Non-pigmented ciliary epithelial cell (primary cell): ENCODE measurements at regions not wholly inside any gene's neighbourhood (a gene's known extent, or its start where the extent isn't known, plus 50 kb on each side); places are given as distances from the start of the nearest gene placed in this dataset.

Source experiments
- DNase-seq: peaks from one replicate; pipeline ENCODE4 v3.0.0-alpha.2; 2010; ENCODE audit warnings: low read depth

DNA sequence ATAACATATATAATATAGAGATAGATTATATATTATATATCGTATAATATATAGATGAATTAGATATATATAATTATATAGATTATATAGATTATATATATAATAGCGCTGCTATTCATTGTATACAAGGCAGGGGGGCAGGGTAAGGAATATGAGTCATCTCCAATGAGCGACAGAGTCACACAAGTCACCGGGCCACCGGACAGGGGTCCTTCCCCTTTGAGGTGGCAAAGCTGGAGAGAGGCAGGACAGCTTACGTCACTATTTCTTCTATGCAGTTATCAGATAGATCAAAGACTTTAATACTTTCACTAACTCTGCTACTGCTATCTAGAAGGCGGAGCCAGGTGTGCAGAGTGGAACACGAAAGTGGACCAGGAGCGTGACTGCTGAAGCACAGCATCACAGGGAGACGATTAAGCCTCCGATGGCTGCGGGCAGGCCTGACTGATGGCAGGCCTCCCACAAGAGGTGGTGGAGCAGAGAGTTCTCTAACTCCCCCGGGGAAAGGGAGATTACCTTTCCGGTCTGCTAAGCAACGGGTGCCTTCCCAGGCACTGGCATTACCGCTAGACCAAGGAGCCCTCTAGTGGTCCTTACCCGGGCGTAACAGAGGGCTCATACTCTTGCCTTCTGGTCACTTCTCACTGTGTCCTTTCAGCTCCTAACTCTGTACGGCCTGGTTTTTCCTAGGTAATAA lies 2154.7 kb downstream of the MRPL39 start:
- no peak for DNase-seq

DNA sequence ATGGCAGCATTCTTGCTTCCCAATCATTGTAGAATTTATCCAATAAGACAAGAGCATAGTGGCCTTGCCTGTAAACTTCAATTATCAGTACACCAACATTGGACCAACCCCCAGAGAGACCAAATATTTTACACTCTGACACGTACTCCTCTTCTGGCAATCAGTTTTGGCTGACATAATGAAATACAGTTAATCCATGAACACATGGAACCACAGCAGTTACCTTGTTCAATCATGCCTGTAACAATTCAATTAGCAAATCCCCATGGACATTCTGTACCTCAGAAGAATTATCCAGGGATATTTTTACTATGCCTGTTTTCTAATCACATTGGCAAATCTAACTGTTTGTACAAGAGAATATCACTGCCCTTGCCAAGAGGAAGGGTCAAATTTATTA lies 2162.0 kb downstream of the MRPL39 start:
- no peak for DNase-seq

DNA sequence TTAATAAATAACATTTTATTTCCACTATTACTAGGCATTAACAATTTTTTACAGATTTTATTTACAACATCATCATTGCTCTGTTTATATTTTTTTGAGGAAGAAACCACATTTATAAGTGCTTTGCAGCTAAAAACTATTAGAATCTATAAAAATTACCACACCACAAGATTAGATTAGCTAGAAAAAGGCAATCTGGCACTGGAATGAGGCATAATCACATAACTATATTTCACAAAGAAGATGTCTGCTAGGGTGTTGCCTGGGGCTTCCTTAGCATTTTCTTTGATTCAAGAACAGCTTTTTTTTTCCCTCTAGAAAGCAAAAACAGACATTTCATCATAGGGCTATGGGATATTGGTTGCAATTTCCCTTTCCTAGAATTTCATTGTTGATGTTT lies 2169.2 kb downstream of the MRPL39 start:
- DNase-seq = no peak

DNA sequence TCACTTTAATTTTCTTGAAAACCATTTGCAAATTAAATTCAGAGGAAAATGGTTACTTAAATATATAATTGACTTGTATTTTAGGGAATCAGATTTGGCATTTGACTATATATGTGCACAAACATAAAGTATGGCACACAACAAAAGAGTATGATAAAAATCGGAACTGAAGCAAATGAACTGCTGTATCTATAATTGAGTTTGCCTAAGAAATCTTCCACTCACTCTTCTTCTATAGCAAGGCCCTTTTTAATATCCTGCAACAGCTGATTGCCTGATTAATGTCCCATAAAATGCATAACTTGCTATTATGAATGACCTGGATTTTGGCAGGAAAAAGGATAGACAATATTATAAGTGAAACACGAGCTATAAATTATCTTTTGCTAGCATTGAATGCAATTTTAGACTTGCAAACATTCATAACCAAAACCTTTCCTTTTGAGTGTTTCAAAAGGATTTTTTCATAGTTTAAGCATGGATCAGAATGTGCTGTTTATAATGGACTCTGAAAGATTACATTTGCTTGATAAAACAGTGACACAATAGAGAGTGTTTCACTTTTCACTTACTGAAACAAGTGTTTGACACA lies 2204.3 kb downstream of the MRPL39 start:
- DNase-seq = no peak

DNA sequence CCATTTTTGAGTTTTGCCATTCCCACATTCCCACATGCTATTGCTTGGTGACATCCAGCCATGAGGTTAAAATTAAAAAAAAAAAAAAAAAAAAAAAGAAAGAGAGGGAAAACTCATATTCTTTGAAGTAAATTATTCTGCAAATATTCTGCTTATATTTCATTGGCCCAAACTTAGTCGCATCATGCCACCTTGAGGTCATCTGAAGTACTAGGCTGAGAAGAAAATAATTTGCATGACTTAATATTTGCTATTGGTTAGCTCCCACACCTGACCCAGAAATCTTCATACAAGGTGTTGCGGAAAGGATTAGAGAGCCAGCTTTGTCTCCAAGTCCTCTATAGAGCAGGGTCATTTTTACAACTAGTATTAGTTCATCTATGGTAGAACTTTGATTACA lies 2206.0 kb downstream of the MRPL39 start:
- peak; percentile 0 for DNase-seq

DNA sequence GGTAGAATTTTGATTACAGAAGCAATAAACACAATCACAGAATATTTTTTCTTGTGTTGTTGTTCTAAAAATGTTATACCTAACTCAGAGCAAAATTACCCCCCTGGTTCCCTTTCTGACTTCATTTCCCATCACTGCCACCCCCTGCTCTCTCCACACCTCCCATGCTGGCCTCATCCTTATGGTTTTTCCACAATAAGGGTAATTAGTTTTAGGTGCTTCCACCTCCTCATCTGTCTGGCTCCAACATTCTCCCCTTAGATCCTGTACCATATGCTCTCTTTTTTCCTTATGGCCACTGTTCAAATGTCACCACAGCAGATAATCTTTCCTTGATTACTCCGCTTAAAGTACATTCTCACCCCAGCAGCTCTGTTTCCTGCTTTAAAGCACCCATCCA lies 2208.6 kb downstream of the MRPL39 start:
- no peak for DNase-seq

DNA sequence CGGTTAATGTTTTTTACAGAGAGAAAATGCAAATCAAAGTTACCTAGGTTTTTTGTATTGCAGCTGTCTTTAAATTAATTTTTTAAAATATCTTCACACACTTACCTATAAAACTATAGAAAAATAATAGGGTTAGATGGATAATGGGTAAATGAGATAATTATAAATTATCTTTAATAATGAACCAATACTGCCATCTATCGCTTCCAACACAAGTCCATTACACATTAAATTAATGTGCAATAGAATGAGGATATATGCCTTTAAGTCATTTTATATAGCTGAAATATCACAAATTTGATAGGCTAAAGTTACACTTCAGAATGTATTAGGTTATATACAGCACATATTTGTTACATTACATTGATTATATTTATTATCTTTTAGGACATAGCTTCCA lies 2212.8 kb downstream of the MRPL39 start:
- DNase-seq = no peak

DNA sequence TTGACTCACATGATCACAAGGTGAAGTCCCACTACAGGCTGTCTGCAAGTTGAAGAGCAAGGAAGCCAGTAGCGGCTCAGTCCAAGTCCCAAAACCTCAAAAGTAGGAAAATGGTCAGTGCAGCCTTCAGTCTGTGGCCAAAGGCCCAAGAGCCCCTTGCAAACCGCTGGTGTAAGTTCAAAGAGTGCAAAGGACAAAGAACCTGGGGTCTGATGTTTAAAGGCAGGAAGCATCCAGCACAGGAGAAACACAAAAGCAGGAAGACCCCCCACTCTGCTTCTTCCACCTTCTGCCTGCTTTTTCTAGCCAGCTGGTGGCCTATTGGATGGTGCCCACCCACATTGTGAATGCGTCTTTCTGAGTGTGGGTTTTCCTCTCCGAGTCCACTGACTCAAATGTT lies 2222.6 kb downstream of the MRPL39 start:
- DNase-seq = no peak

DNA sequence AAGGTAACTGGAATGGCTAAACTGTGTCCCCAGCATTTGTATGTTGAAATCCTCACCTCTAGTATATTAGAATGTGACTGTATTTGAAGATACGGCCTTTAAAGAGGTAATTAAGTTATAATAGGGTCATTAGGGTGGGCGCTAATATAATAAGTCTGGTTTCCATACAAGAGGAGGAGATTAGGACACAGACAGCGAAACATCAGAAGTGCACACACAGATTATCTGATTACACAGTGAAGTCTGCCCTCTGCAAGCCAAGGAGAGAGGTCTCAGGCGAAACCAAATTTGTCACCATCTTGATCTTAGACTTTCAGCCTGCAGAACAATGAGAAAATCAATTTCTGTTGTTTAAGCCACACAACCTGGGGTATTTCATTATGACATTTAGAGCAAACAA lies 2233.1 kb downstream of the MRPL39 start:
- DNase-seq = no peak

DNA sequence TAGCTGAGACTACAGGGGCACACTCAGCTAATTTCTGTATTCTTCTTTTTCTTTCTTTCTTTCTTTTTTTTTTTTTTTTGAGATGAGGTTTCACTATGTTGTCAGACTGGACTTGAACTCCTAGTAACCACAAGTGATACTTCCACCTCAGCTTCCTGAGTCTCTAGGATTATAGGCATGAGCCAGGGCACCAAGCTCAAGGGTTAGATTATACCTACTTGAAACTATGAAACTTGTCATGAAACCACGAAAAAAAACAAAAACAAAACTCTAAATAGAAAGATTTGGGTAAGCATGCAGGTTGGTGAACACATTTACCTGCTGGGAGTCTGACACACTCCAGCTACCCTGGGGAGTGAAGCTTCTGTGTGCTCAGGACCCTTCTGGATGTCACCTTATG lies 2250.4 kb downstream of the MRPL39 start:
- DNase-seq = no peak

DNA sequence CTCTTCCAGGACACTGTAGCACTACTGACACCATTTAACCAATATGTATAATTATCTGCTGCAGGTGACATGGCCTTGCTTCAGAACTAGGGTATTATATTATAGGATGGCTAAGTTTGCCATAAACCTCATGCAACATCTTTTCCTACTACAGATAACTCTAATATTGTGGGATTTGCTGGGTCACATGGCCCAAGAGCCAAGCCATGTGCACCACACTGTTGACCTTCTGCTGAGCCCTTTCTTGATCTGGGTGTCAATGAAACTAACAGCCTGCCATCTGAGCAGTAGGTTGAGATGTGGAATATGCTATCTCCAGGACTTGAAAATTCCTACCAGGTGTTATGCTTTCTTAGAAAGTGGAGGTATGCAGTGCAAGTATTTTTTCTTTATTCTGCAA lies 2291.1 kb downstream of the MRPL39 start:
- DNase-seq = no peak

DNA sequence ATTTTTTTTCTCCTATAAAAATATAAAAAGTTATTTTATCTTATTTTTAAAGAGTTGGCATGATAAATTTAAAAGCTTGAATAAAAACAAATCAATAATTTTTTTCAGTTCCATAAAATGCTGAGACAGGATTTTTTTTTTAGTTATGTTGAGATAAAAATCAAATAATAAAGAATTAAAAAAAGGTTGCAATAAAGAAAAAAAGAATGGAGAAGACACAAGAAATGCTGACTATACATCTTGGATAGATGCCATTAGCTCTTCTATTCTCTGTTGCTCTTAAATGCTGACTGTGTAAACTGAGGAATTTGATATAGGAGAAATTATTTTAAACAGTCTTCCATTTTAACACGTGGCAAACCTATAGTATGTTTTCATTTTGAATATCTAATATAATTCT lies 2298.5 kb downstream of the MRPL39 start:
- DNase-seq = no peak

DNA sequence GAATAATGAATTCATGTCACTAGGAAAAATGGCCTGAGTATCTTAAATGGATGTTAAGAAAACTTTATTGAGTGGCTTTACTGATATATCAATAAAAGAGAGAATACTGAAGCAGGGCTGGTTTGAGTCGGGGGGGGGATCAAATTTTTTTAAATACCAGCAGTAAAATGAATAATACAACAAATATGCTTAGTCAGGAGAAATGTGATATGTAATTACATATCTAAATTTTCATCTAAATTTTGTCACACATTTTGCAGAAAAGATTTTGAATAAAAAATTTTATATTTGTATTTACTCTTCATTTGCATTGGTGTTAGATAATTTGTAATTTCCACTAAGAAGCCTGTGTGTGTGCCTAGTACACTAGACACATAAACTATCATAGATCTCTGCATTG lies 2300.2 kb downstream of the MRPL39 start:
- no peak for DNase-seq

DNA sequence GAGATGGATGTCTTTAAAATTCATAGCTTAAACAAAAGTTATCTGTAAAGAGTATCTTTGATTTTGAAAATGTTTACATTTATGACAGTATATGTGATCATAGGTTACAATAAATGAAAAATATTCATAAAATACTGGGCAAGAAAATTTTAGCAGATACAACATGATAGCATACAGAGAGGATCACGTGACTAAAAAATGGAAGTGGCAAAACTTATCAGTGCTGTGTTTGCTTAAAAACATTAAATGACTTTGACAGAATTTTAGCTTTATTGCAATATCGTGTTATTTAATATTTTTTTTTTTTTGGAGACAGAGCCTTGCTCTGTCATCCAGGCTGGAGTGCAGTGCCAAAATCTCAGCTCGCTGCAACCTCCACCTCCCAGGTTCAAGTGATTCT lies 2294.1 kb downstream of the NCAM2 start:
- DNase-seq = no peak

DNA sequence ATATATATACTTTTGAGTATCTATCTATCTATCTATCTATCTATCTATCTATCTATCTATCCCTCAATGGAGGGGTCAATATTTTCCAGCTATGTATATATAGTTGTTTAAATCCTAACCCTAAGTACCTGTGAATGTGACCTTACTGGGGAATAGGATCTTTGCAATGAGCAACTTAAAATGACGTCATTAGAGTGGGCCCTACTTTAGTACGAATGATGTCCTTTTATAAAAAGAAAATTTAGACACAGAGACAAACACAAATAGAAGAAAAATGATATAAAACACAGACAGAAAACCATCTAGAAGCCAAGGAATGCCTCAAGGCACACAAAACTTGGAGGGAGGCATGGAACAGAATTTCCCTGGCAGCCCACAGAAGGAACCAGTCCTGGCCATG lies 2283.7 kb downstream of the NCAM2 start:
- DNase-seq = no peak

DNA sequence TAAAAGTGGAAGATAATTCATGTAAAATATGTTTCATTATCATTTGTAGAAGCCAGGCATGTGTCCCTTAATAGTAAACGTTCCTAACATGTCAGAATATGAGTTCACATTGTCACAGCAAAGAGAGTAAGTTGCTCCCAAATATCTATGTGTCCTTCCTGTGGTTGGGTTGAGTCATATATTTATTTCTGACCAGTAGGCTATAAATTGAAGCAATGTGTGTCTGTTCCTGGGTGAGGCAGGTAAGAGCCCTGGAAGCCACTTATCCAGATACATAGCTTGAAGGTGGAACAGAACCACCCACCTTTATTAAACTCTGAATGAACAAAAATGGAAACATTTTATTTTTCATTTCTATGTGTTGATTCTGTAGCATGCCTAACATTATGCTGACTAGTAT lies 2251.6 kb downstream of the NCAM2 start:
- no peak for DNase-seq

DNA sequence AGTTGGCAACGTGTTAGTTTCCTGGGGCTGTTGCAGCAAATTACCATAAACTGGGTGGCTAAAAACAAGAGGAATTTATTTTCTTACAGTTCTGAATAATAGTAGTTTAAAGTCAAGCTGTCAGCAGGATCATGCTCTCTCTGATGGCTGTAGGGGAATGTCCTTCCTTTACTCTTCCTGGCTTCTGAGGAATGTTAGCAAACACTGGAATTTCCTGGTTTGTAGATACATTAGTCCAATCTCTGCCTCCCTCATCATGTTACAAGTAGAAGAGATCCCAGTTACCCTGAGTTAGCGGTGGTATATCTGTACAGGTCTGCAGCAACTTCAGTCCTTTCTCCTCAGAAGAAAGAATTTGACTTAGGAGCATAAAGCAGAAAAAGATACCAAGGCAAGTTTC lies 2249.1 kb downstream of the NCAM2 start:
- no peak for DNase-seq

DNA sequence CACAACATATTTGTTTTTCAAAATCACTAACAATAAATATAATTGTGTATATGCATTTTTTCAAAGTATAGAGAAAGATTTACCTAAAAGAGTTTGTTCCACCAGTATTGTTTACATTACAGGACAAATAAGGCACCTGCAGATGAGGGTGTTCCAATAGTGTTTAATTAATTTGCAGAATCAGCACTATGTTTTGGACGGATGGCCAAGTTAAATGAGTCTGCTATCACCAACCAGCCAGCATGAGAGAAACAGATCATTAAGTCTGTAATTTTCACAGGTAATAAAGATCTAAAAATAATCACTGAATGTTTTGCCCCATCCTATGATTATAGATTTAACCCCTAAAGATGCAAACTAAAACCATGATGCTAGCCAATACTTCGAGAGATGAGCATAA lies 2247.0 kb downstream of the NCAM2 start:
- DNase-seq = no peak

DNA sequence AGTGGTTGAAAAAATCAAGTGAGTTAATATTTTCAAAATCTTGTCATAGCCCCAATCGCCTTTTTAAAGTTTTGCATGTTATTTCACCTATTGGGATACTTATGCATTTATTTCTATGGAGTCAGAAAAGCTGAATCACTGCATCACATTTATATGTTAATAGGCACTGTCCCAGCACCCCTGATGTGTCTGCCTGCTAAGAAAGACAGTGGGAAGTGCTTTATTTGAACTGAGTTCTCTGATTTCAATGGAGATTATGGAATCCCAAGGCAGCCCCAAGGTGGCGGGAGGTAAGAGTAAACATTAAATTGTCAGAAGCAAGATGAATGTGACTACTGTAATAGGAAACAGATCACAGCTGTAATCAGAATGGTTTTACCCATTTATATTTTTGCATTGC lies 2225.7 kb downstream of the NCAM2 start:
- DNase-seq = no peak

DNA sequence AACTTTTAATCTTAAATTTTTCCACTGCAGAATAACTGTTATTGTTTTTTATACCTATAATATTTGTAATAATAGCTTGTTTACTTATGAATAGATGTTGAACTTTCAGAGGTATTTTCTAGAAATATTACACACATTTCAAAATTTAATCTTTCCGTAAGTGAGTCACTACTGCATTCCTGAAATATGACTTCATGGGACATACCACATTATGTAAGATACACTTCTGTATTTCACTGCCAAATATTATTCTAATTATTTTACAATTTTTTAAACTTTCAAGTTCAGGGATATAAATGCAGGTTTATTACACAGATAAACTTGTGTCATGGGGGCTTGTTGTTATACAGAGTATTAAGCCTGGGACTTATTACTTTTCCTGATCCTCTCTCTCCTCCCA lies 2220.5 kb downstream of the NCAM2 start:
- no peak for DNase-seq

DNA sequence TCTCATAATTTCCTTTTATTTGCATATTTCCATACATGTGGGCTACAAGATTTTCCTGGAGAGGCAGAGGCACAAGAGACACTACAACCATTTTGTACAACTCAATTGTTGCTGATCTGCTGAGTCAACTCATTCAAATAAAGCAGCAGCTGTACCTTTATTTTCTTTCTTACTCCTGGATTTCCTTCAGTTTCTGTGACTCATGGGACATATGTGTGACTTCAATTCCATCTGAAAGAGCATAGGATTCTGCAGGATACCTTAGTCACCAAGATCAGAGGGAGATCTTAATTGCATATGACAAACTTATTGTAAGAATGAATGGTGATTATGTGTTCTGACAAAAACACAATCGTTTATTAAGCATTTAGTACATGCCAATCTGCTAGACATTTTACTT lies 2219.4 kb downstream of the NCAM2 start:
- no peak for DNase-seq

DNA sequence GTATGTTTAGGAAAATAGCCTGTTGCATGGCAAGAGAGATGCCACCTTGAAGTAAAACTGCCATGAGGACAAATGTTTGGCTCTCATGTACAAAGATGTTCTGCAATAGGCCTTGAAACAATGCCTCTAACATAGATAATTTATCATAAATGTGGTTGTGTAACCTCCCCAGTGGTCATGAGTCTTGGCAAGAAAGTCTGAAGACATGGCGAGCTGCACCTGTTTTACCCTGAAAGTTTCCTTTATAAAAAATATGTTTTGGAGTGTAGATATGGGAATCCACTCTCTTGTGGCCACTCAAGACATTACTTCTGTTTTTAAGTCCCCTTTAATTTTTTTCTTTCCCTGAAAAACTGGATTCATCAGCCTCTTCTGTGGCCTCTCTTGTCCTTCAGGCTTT lies 2217.1 kb downstream of the NCAM2 start:
- DNase-seq = no peak
